HFF-Myc (cell line): ENCODE measurements at regions not wholly inside any gene's neighbourhood (a gene's known extent, or its start where the extent isn't known, plus 50 kb on each side); places are given as distances from the start of the nearest gene placed in this dataset.

Experiments
- DNase-seq: peaks from one replicate; pipeline ENCODE4 v3.0.0-alpha.2; 2011; ENCODE audit warnings: low read depth; ENCODE audit errors: extremely low read depth
- H3K4me3 ChIP-seq: replicated peaks from 2 replicates; pipeline ENCODE4 v1.5.1; 2011; ENCODE audit warnings: low read depth, mild to moderate bottlenecking, control low read depth, low read length
- CTCF ChIP-seq: IDR thresholded peaks from 2 replicates; pipeline ENCODE4 v1.5.1; 2012; ENCODE audit warnings: mild to moderate bottlenecking, low read depth, low read length, control low read depth; ENCODE audit errors: missing control alignments

DNA sequence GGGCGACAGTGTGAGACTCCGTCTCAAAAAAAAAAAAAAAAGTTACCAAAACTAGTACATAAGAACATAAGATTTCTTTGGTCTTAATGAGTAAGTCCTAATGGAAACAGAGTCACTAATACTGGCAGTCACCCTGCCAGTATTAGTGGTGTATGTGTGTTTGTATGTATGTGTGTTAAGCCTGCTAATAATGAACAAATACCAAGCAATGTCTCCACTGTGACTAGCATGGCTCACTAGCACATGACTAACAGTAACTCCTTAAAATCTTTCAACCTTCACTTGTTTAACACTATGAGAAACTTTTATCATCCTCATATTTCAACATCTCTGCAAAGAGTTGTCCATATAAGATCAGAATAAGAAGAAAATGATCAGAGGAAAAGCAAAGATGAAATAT, 231.0 kb upstream of the ATP11B start:
- no peak overlapping the region for H3K4me3 ChIP-seq
- DNase-seq = no peak
- TF ChIP-seq CTCF = no peak

DNA sequence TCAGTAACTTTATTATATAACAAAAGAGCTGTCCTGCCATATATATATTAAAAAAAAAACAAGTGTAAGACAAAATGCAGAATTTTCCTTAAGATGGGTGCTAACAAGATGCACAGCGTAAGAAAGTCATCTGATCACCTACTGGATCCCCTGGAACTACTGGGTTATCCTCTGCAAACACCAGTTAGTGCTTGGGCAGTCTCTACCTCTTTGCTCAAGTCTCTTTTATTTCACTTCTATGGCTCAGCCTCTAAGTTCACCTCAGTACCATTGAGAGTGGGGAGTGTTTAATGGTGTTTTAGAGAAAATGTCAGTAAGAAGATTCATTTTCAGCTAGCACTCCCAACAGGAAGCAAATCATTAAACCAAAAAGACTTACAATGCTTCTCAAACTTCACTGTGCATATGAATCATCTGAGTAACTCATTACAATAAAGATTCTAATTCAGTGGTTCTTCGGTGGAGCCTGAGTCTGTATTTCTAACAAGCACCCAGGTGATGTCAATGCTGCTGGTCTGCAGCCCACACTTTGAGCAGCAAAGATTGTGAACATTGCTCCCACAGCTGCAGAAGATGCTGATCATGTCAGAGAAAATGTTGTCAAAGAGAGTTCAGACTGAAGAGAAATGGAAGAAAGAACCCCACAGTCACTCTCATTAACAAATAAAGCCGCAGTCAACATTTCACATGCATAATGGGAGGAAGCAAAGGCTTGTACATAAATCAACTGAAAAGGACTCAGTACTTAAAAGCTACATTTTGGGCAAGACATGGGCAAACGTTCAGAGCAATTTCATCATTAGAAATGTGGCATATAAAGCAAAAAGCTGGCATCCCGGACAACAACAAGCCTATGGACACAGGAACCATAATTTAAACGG, 227.1 kb upstream of the ATP11B start:
- H3K4me3 ChIP-seq = no peak overlapping the region
- TF ChIP-seq CTCF = no peak
- no peak for DNase-seq

DNA sequence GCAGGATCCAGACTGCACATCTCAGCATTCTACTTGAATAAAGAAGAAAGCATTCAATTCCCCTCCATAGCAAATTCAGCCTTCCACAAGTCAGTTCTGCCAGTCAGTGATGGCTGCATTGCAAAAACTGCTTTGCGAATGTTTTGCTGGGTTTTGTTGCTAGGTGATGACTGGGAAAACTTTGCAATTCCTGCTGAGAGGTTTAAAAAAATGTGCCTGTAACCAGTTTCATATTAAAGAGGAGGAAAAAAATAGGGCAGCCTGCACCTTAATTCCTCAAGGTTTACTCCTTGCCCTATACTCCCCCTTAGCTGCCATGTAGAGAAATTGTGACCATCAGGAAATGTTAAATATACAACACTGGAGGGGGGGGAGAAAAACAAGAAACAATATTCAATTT, 225.6 kb upstream of the ATP11B start:
- no peak overlapping the region for H3K4me3 ChIP-seq
- DNase-seq = no peak
- TF ChIP-seq CTCF = no peak

GRCh38 chr3:182568261-182568660, 225.0 kb upstream of the ATP11B start:
- no peak for DNase-seq
- no peak overlapping the region for H3K4me3 ChIP-seq
- no peak for TF ChIP-seq CTCF

DNA sequence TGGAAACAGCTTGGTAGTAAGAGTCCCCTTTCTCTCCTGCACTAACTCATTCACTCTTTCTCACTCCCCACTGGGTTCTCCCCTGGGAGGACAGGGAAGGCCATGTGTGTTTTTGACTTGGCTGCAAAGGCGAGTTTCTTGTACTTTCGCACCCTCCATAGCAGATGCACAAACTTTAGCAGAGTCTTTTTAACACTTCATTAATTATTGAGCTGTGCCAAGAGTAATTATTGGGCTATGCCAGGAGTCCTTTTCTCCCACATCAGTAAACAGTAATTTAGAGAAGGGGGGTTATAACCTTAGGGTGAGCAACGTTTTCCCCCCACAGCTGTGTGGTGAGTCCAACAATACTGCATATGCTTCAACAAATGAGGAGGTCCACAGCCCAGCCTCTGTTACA, 224.4 kb upstream of the ATP11B start:
- no peak for DNase-seq
- TF ChIP-seq CTCF = no peak
- no peak overlapping the region for H3K4me3 ChIP-seq

DNA sequence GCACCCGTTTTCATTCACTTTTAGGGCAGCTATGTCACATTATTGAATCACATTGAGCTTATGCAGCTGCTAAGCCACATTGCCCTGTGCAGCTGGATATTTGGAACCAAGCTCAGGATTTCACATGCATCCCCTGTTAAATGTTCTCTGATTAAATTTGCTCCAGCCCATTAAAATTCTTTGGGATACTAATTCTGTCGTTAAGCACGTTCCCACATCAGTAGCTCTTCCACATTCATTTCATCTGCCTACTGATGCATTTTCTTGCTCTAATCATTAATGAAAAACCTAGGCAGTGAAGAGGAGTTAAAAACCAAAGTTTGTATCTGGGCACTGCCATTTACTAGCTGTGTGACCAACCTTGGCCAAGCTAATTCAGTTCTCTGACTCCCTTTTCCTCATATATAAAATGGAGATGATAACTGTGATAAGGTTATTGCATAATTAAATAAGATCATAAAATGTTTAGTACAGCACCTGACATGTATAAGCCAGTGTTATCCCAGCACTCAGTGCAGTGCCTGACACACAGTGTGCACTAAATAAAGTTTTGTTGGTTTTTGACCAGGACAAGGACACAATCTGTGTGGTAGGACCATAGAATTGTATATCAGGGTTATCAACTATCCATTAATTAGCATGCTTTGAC, 222.2 kb upstream of the ATP11B start:
- H3K4me3 ChIP-seq = no peak overlapping the region
- no peak for DNase-seq
- TF ChIP-seq CTCF = no peak
